Muscle of leg (tissue), 3 donors: ENCODE measurements at regions not wholly inside any gene's neighbourhood (a gene's known extent, or its start where the extent isn't known, plus 50 kb on each side); places are given as distances from the start of the nearest gene placed in this dataset.

Experiments
- DNase-seq: peaks from one replicate; pipeline ENCODE4 v3.0.0; 2013
- H3K27ac ChIP-seq: one replicate; pipeline ENCODE4 v1.5.1; 2013; ENCODE audit warnings: mild to moderate bottlenecking, low read length, control low read depth
- H3K27me3 ChIP-seq: one replicate; pipeline ENCODE4 v1.6.1; 2013; ENCODE audit warnings: low read length; ENCODE audit not compliant: control insufficient read depth, insufficient read depth
- H3K36me3 ChIP-seq: one replicate; pipeline ENCODE4 v1.6.1; 2013; ENCODE audit warnings: low read length; ENCODE audit not compliant: control insufficient read depth, insufficient read depth
- H3K4me1 ChIP-seq: one replicate; pipeline ENCODE4 v1.6.1; 2013; ENCODE audit warnings: low read length; ENCODE audit not compliant: control insufficient read depth, insufficient read depth
- H3K4me3 ChIP-seq: one replicate; pipeline ENCODE4 v1.5.1; 2013; ENCODE audit warnings: low read length, control low read depth
- H3K9me3 ChIP-seq: replicated peaks from 2 replicates; pipeline ENCODE4 v1.6.1; 2013; ENCODE audit warnings: low read depth, low read length; ENCODE audit not compliant: control insufficient read depth
- WGBS: methylation state at CpG from one replicate; pipeline ENCODE4 v1.1.5; 2013; ENCODE audit warnings: missing lambda C conversion rate; ENCODE audit not compliant: insufficient coverage; 5-methylcytosine and 5-hydroxymethylcytosine counted together

DNA sequence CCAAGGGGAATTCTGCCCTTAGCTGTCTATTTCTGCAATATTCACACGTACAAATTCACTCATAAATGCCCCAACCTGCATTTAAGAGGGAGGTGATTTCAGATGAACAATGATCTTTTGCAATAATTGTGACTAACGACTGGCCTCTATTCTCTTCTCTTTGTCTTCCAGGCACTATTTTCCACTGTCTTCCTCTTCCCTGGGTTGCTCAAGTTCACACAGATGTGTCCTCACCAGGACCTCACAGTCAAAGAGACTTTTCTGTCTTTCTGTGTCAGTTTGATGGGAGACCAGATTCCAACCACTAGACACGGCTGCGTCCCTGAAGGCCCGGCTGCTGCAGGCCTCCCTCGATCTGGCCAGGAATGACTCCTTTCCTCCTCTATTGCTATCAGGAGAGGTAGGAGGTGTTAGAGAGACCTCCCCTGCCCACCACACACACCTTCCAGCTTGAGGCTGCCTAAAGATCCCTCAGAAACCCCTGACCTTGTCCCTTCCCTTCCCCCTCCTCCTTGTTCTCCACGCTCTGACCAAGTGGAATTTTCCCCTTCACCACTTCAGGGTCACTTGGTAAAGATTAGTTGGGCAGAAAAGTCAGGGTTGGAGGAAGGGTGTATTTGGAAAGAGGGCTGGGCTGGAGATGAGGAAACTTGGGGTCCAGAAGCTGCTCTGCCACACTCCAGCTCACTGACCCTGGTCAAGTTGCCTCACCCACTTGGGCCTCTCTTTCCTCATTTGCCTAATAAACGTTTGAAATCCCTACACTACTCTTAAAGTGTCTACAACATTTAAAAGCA, 109.2 kb upstream of the COPS8 start:
- Histone ChIP-seq H3K4me3 (no peak overlapping the region), H3K27ac (no peak overlapping the region)
- 55% methylated on average over 2 of the region's 8 CpGs for WGBS

DNA sequence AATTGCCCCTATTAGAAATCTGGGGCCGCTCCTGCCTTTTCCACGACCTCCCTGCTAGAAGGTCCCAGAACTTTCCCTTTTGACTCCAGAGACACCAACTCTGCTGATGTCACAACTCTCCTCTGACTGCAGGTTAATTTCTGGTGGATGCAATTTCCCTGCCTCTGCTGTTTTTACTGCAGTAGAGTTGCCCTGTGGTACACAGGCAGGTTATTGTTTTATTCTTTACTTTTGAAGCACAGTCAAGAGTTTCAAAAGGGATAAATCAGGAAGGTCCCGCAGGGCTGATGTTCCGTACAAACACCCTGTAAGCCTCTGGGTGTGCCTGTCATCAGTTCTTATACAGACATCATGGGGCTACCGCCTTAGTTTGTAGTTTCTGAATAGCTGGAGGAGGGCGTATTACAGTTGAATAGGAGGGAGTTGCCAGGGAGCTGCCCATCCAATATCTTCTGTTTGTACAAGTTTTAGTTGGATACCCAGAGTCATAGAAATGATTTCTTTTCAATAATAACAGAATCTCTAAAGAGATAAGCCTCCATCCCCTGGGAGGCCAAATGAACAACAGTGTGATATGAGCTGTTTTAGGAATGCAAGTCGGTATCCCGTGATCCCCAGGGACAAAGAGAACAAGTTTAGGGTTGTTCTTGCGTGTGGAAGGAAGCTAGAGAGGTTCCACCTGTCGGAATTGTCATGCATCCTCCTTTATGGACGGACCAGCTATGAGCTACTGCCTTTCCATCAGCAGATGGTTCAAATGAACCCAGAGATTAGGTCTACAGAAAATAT, 108.4 kb upstream of the COPS8 start:
- DNase-seq: no peak
- Histone ChIP-seq H3K27ac (no peak overlapping the region), H3K27me3 (peaks cover 2% of the 10 kb centered on the region), H3K4me1 (peaks cover 15% of the 10 kb centered on the region), H3K36me3 (no peaks in the 10 kb centered on the region), H3K9me3 (no peaks in the 10 kb centered on the region), H3K4me3 (no peak overlapping the region)
- WGBS: 65% methylated on average over 6 of the region's 11 CpGs

More for the DNA sequence above, 109.2 kb upstream of the COPS8 start:
- Histone ChIP-seq H3K4me1 (peaks cover 23% of the 10 kb centered on the region), H3K36me3 (no peaks in the 10 kb centered on the region), H3K27me3 (peaks cover 5% of the 10 kb centered on the region), H3K9me3 (no peaks in the 10 kb centered on the region)
- no peak for DNase-seq

DNA sequence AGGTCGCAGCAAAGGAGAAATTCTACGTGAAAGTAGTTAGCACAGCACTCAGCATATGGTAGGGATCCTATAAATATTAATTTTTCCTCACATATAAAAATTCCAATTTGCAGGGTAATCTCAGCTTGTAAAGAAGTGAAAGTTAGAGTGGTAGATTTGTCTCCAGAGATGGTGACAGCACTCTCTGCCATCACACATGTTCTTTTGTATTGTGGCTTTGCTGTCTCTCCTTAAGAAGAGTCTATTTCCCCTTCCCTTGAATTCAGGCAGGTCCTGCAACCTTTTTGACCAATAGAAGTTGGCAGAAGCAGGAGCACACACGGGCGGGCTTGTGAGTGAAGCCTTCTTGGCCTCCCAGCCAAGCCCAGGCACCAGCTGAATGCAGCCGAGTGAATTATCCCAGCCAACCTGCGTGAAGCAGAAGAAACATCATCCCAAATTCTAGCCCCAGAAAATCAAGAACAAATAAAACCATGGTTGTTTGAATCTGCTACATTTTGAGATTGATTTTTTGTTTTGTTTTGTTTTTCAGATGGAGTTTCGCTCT, 107.8 kb upstream of the COPS8 start:
- 62% methylated on average over 2 of the region's 7 CpGs for WGBS
- Histone ChIP-seq H3K36me3 (no peaks in the 10 kb centered on the region), H3K4me1 (peaks cover 9% of the 10 kb centered on the region), H3K4me3 (no peak overlapping the region), H3K27ac (no peak overlapping the region), H3K27me3 (peaks cover 2% of the 10 kb centered on the region), H3K9me3 (peaks cover under 1% of the 10 kb centered on the region)
- DNase-seq: no peak

GRCh38 chr2:236979664-236980063, 106.0 kb upstream of the COPS8 start:
- peaks cover 9% of the 10 kb centered on the region for H3K9me3 ChIP-seq
- no peak overlapping the region for H3K27ac ChIP-seq
- H3K27me3 ChIP-seq: peaks cover 2% of the 10 kb centered on the region
- 77% methylated on average over 2 of the region's 3 CpGs for WGBS
- DNase-seq: no peak
- H3K36me3 ChIP-seq: no peaks in the 10 kb centered on the region
- H3K4me3 ChIP-seq: no peak overlapping the region
- H3K4me1 ChIP-seq: peaks cover 5% of the 10 kb centered on the region

GRCh38 chr2:236980961-236981360, 104.7 kb upstream of the COPS8 start:
- H3K4me1 ChIP-seq: peaks cover 6% of the 10 kb centered on the region
- peaks cover 9% of the 10 kb centered on the region for H3K9me3 ChIP-seq
- WGBS: 90% methylated on average over 2 of the region's 3 CpGs
- peaks cover 2% of the 10 kb centered on the region for H3K27me3 ChIP-seq
- no peak for DNase-seq
- H3K4me3 ChIP-seq: no peak overlapping the region
- no peaks in the 10 kb centered on the region for H3K36me3 ChIP-seq
- no peak overlapping the region for H3K27ac ChIP-seq

GRCh38 chr2:236981701-236982485, 103.8 kb upstream of the COPS8 start:
- no peak overlapping the region for H3K27ac ChIP-seq
- DNase-seq: no peak
- peaks cover 2% of the 10 kb centered on the region for H3K4me1 ChIP-seq
- no peaks in the 10 kb centered on the region for H3K36me3 ChIP-seq
- H3K9me3 ChIP-seq: peaks cover 9% of the 10 kb centered on the region
- H3K27me3 ChIP-seq: peaks cover 2% of the 10 kb centered on the region
- no peak overlapping the region for H3K4me3 ChIP-seq
- WGBS: 100% methylated on average over 3 of the region's 4 CpGs

GRCh38 chr2:236982693-236983455, 102.8 kb upstream of the COPS8 start:
- no peak for DNase-seq
- Histone ChIP-seq H3K4me3 (no peak overlapping the region), H3K27me3 (peaks cover 4% of the 10 kb centered on the region), H3K9me3 (peaks cover 9% of the 10 kb centered on the region), H3K27ac (no peak overlapping the region), H3K4me1 (peaks cover 2% of the 10 kb centered on the region), H3K36me3 (no peaks in the 10 kb centered on the region)
- whole genome bisulfite sequencing: no CpG with 5 or more reads among the region's 3 CpGs

DNA sequence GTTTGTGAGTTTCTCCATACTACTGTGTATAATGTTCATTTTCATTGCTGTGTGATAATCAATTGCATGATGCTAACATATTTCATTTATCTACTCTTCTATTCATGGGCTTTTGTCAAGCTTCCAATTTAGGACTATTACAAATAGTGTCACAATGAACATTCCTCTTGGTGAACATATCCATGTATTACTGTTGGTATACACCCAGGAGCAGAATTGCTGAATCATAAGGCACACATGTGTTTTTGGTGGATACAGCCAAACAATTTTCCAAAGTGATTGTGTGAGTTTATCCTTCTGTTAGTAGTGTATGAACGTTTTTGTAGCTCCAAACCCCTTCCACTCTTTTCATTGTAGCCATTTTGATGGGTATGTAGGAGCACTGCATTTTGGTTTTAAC, 101.6 kb upstream of the COPS8 start:
- Histone ChIP-seq H3K9me3 (peaks cover 9% of the 10 kb centered on the region), H3K27ac (no peak overlapping the region), H3K4me1 (peaks cover 13% of the 10 kb centered on the region), H3K4me3 (no peak overlapping the region), H3K36me3 (no peaks in the 10 kb centered on the region), H3K27me3 (peaks cover 4% of the 10 kb centered on the region)
- DNase-seq: no peak
- no CpG with 5 or more reads among the region's 1 CpG for WGBS

- peak; percentile 78 for DNase-seq
- Histone ChIP-seq H3K4me3 (no peak overlapping the region), H3K27me3 (peaks cover 7% of the 10 kb centered on the region), H3K9me3 (peaks cover 9% of the 10 kb centered on the region), H3K4me1 (peaks cover 19% of the 10 kb centered on the region), H3K36me3 (no peaks in the 10 kb centered on the region), H3K27ac (peak overlapping the region; percentile 6)
- WGBS: 33% methylated on average over 3 of the region's 7 CpGs
Observed at GRCh38 chr2:236985761-236986339, 99.8 kb upstream of the COPS8 start.
